Spinal cord (tissue), 9 donors: ENCODE measurements at regions not wholly inside any gene's neighbourhood (a gene's known extent, or its start where the extent isn't known, plus 50 kb on each side); places are given as distances from the start of the nearest gene placed in this dataset.

ENCODE experiments used
- DNase-seq, 6 donors: peaks; one replicate each; pipeline versions ENCODE4 v3.0.0 to v3.0.0-alpha.2; 2013 to 2015; ENCODE audit warnings: low spot score in 6 of 6, low read depth in 4 of 6
- H3K27ac ChIP-seq: one replicate; pipeline ENCODE4 v1.5.1; 2013; ENCODE audit warnings: low read depth, low read length, control low read depth
- H3K27me3 ChIP-seq: one replicate; pipeline ENCODE4 v1.6.1; 2013; ENCODE audit warnings: low read length; ENCODE audit not compliant: control insufficient read depth, insufficient read depth
- H3K36me3 ChIP-seq: one replicate; pipeline ENCODE4 v1.6.1; 2013; ENCODE audit warnings: low read length; ENCODE audit not compliant: control insufficient read depth, insufficient read depth
- H3K4me1 ChIP-seq: one replicate; pipeline ENCODE4 v1.6.1; 2013; ENCODE audit warnings: low read length; ENCODE audit not compliant: control insufficient read depth, insufficient read depth
- H3K4me3 ChIP-seq: one replicate; pipeline ENCODE4 v1.5.1; 2013; ENCODE audit warnings: low read depth, low read length, control low read depth
- H3K9me3 ChIP-seq: one replicate; pipeline ENCODE4 v1.6.1; 2013; ENCODE audit warnings: low read length; ENCODE audit not compliant: control insufficient read depth, insufficient read depth
- WGBS: methylation state at CpG from one replicate; pipeline ENCODE4 v1.1.5; 2013; ENCODE audit warnings: missing lambda C conversion rate; ENCODE audit not compliant: insufficient coverage; 5-methylcytosine and 5-hydroxymethylcytosine counted together
- donor health status: healthy.

DNA sequence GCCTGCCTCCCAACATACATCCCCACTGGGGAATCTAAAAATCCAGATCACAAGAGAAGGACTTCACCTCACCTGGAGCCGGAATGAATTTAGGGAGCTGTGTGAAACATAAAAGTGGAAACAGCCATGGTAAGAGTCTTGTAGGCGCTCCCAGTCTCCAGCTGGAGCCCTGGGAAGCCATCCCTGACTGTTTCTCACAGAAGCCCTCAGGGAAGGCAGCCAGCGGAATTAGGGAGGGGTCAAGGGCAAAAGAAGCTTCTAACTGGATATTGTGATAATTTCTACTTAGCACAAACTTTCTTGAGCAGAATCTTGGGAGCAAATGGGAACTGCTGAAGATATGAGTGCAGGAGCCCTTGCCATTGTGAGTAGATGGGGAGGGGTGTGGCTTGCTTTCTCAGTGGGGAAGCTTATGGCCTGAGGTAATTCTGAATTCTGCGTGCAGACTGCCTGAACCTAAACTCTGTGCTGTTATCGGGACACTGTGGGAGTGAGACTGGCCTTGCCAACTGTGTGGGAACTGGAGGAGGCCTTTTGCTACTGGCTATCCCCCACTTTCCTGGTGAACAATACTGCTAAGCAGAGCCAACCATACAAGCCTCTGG is 174.4 kb upstream of the SMC2 start:
- Histone ChIP-seq H3K9me3 (no peaks in the 10 kb centered on the region), H3K4me1 (no peaks in the 10 kb centered on the region), H3K36me3 (no peaks in the 10 kb centered on the region), H3K27me3 (no peaks in the 10 kb centered on the region), H3K4me3 (no peak overlapping the region), H3K27ac (no peak overlapping the region)
- WGBS = 78% methylated on average over 4 of the region's 5 CpGs
- no peak for DNase-seq

DNA sequence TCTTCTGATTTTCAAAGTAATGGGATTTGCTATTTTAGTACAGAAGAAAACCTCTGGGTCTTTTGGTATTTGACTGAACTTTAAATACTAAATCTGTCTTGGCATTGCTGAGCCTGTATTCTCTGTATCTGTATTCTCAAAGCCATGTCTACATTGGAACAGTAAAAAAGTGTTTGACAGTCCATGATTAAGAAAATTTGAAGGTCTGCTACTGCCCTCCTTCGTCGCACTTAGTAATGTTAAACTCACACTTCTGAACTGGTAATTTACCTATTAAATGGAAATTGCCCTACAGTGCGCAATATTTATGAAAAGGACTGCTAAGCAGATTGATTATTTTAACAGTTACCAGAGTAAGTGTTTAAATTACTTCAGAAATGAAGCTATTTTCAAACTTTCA is 165.7 kb upstream of the SMC2 start:
- no peaks in the 10 kb centered on the region for H3K27me3 ChIP-seq
- H3K4me3 ChIP-seq = no peak overlapping the region
- no peaks in the 10 kb centered on the region for H3K36me3 ChIP-seq
- no peaks in the 10 kb centered on the region for H3K9me3 ChIP-seq
- WGBS = no CpG with 5 or more reads among the region's 3 CpGs
- no peak overlapping the region for H3K27ac ChIP-seq
- DNase-seq = peak in 2 of 6 donors; percentile 15 to 59
- no peaks in the 10 kb centered on the region for H3K4me1 ChIP-seq

GRCh38 chr9:103941104-103941503 is 153.0 kb upstream of the SMC2 start:
- 90% methylated on average over 9 of the region's 11 CpGs for WGBS

GRCh38 chr9:103942200-103942599 is 151.9 kb upstream of the SMC2 start:
- no peaks in the 10 kb centered on the region for H3K36me3 ChIP-seq
- H3K27ac ChIP-seq = no peak overlapping the region
- no peaks in the 10 kb centered on the region for H3K27me3 ChIP-seq
- no peaks in the 10 kb centered on the region for H3K9me3 ChIP-seq
- H3K4me3 ChIP-seq = no peak overlapping the region
- DNase-seq = peak in 1 of 6 donors; percentile 29
- no CpG with 5 or more reads among the region's 2 CpGs for WGBS
- H3K4me1 ChIP-seq = no peaks in the 10 kb centered on the region

More at GRCh38 chr9:103941104-103941503, 153.0 kb upstream of the SMC2 start:
- Histone ChIP-seq H3K36me3 (no peaks in the 10 kb centered on the region), H3K4me1 (no peaks in the 10 kb centered on the region), H3K27ac (no peak overlapping the region), H3K27me3 (no peaks in the 10 kb centered on the region), H3K4me3 (no peak overlapping the region), H3K9me3 (no peaks in the 10 kb centered on the region)
- no peak for DNase-seq

DNA sequence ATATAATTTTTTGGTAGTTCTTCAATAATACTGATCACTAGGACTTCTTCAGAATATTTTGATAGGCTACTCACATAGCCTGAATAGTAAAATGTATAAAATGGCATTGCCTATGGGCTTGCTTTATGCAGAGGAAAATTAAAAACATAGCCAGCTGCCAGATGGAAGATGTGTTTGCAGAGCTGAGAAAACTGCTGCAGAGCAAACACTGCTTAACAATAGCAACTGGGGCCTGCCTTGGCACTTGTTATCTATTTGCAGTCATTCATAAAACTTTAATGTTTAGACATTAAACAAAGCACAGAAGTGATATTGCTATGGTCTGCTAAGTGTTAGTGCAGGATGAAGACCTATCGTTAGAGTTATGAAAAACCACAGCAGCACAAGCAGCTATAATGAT is 151.5 kb upstream of the SMC2 start:
- no peak overlapping the region for H3K27ac ChIP-seq
- H3K9me3 ChIP-seq = no peaks in the 10 kb centered on the region
- H3K4me3 ChIP-seq = no peak overlapping the region
- no peaks in the 10 kb centered on the region for H3K36me3 ChIP-seq
- H3K4me1 ChIP-seq = no peaks in the 10 kb centered on the region
- peak in 3 of 6 donors; percentile 8 to 86 (median 14) for DNase-seq
- no peaks in the 10 kb centered on the region for H3K27me3 ChIP-seq
- no CpG with 5 or more reads among the region's 1 CpG for WGBS

GRCh38 chr9:103949096-103949495 is 145.0 kb upstream of the SMC2 start:
- DNase-seq = peak in 2 of 6 donors; percentile 2 to 55
- no peaks in the 10 kb centered on the region for H3K9me3 ChIP-seq
- no peak overlapping the region for H3K4me3 ChIP-seq
- H3K27me3 ChIP-seq = no peaks in the 10 kb centered on the region
- no peaks in the 10 kb centered on the region for H3K36me3 ChIP-seq
- no peak overlapping the region for H3K27ac ChIP-seq
- no peaks in the 10 kb centered on the region for H3K4me1 ChIP-seq

DNA sequence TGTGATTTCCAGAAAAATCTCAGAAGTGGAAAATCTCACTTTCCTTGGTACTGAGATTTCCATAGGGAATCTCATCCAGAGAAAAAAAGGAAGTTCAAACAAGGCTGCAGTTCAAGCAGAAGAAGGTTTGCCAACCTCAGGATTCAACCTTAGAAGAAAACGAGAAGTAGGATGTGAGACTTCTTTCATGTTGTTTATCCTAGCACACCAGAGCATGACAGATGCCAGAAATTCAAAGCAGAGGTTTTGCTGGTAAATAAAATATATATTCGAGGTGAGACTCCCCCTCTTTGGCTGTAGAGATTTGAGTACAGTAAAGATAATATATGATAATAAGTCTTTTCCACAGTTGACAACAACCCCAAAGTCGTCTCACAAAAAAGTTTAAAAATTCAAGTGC is 116.9 kb upstream of the SMC2 start:
- WGBS = no CpG with 5 or more reads among the region's 3 CpGs
- Histone ChIP-seq H3K4me3 (no peak overlapping the region), H3K36me3 (no peaks in the 10 kb centered on the region), H3K27ac (no peak overlapping the region), H3K27me3 (no peaks in the 10 kb centered on the region), H3K4me1 (no peaks in the 10 kb centered on the region), H3K9me3 (no peaks in the 10 kb centered on the region)
- DNase-seq = no peak

- Histone ChIP-seq H3K4me1 (no peaks in the 10 kb centered on the region), H3K36me3 (no peaks in the 10 kb centered on the region), H3K27ac (no peak overlapping the region), H3K4me3 (no peak overlapping the region), H3K9me3 (no peaks in the 10 kb centered on the region), H3K27me3 (no peaks in the 10 kb centered on the region)
- no peak for DNase-seq
Observed at GRCh38 chr9:103978396-103978795, 115.7 kb upstream of the SMC2 start.

DNA sequence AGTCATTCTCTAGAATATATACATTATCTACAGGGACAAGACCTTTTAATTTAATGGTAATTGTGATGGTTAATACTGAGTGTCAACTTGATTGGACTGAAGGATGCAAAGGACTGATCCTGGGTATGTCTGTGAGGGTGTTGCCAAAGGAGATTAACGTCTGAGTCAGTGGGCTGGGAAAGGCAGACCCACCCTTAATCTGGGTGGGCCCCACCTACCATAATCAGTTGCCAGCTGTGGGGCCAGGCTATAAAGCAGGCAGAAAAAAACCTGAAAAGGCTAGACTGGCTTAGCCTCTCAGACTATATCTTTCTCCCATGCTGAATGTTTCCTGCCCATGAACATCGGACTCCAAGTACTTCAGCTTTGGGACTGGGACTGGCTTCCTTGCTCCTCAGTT is 112.2 kb upstream of the SMC2 start:
- Histone ChIP-seq H3K4me1 (no peaks in the 10 kb centered on the region), H3K4me3 (no peak overlapping the region), H3K27me3 (no peaks in the 10 kb centered on the region), H3K9me3 (no peaks in the 10 kb centered on the region), H3K36me3 (no peaks in the 10 kb centered on the region), H3K27ac (no peak overlapping the region)
- 71% methylated on average over 1 of the region's 2 CpGs for WGBS
- no peak for DNase-seq

- Histone ChIP-seq H3K27ac (no peak overlapping the region), H3K4me1 (no peaks in the 10 kb centered on the region), H3K36me3 (no peaks in the 10 kb centered on the region), H3K9me3 (no peaks in the 10 kb centered on the region), H3K4me3 (no peak overlapping the region), H3K27me3 (no peaks in the 10 kb centered on the region)
- no peak for DNase-seq
- WGBS = no CpG with 5 or more reads among the region's 1 CpG
Observed at GRCh38 chr9:103985077-103985476, 109.0 kb upstream of the SMC2 start.
